ENCODE measurements at regions not wholly inside any gene's neighbourhood (a gene's known extent, or its start where the extent isn't known, plus 50 kb on each side); places are given as distances from the start of the nearest gene placed in this dataset.

GRCh38 chr3:83302091-83302490 lies 1540.6 kb upstream of the GBE1 start:
- H3K4me3 ChIP-seq: no peak overlapping the region
- no peak overlapping the region for H3K27ac ChIP-seq

GRCh38 chr3:83317605-83318004 lies 1556.2 kb upstream of the GBE1 start:
- Histone ChIP-seq H3K4me3 (no peak overlapping the region), H3K27ac (no peak overlapping the region)

DNA sequence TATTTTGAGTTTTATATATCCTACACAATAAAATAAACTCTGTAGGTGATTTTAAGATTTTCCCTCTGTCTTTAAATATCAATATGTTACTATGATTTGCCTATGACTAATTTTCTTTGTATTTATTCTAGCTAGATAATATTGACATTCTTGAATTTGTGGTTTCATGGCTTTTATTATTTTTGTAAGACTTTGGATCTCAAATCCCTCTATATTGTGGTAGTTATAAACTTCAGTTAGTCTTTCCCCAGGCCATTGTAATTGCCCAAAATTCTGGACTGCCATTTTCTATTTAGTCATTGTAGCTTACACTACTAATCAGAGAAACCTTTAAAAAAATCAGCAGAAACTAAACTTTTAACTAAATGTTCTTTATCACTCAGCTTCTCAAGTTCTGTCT lies 1559.3 kb upstream of the GBE1 start:
- H3K27ac ChIP-seq: no peak overlapping the region
- H3K4me3 ChIP-seq: no peak overlapping the region

- Histone ChIP-seq H3K4me3 (no peak overlapping the region), H3K27ac (no peak overlapping the region)
These were observed 1560.0 kb upstream of the GBE1 start for GRCh38 chr3:83321457-83321856.

DNA sequence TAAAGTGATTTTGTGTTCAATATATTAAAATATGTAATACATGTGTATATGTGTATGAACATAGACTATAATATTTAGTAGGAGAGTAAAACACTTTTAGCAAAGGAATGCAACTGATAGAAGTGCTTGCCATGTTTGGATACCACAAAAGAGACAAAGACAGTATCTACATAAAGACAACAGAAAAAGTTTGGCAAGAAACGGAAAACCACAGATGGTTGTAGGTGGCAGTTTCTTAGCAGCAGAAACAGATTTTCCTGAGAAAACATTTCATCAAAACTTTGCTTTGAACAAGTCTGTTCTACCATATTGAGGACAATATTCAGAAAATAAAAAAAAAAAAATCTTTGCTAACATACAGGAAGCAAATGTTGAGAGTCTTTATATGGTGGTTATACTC lies 1560.4 kb upstream of the GBE1 start:
- H3K27ac ChIP-seq: no peak overlapping the region
- no peak overlapping the region for H3K4me3 ChIP-seq

GRCh38 chr3:83354205-83354604 lies 1592.8 kb upstream of the GBE1 start:
- no peak overlapping the region for H3K27ac ChIP-seq
- H3K4me3 ChIP-seq: no peak overlapping the region

GRCh38 chr3:83393276-83393675 lies 1565.5 kb upstream of the CADM2 start:
- Histone ChIP-seq H3K4me3 (no peak overlapping the region), H3K27ac (no peak overlapping the region)

- no peak overlapping the region for H3K27ac ChIP-seq
These were observed 1554.9 kb upstream of the CADM2 start for GRCh38 chr3:83403927-83404326.

DNA sequence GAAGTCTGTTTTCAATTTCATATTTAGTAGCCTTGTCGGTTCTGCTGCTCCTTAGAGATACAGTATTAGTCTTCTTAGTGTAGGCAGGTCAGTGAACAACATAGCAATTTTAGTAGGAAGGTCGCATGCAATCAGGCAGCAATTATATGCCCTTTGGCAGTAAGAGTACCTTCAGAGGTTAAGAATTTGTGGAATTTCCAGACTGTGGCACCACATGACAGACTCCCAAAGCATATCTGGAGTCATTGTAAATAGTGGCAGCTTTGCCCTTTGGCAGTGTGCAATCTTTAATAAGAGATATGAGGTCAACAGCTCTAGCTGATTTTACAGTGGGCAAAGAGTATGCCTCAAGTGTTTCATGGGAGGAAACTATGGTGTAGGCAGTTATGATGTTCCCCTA lies 1532.5 kb upstream of the CADM2 start:
- H3K27ac ChIP-seq: no peak overlapping the region
- no peak overlapping the region for H3K4me3 ChIP-seq

More at GRCh38 chr3:83403927-83404326, 1554.9 kb upstream of the CADM2 start:
- no peak overlapping the region for H3K4me3 ChIP-seq

DNA sequence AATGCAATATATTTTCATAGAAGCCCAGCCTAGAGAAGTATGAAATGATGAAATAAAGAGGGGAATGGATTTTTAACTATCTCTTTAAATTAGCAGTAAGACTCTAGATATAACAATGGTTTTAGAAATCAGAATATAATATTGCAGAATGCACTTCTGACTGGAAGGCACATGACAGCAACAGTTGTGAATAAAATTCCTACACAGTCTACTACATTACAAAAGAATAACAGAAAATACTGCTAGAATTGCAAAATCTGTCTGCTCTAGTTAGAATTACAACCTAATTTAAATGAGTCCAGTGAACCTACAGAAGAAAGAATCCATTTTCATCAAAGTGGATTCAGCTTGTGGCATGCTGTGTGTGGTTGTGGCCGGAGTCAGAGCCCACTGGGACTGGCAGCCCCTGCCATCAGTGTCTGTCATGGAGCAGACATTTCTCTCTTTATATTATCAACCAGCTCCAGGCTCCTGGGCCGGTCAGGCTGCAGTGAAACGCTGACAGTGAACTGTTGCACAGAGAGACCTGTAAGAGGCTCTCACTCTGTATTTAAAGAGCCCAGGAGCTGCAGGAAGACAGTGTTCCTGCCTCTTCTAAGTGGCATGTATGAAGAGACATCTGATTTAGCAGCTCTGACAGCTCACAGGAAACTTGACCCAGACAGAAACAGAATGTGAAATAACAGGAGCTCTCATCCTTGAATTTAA lies 1523.8 kb upstream of the CADM2 start:
- Histone ChIP-seq H3K4me3 (no peak overlapping the region), H3K27ac (no peak overlapping the region)

- no peak overlapping the region for H3K27ac ChIP-seq
These were observed 1520.6 kb upstream of the CADM2 start for GRCh38 chr3:83438188-83438587.

GRCh38 chr3:83453056-83453455 lies 1505.7 kb upstream of the CADM2 start:
- H3K27ac ChIP-seq: no peak overlapping the region

More at GRCh38 chr3:83438188-83438587, 1520.6 kb upstream of the CADM2 start:
- no peak overlapping the region for H3K4me3 ChIP-seq

GRCh38 chr3:83454353-83454752 lies 1504.4 kb upstream of the CADM2 start:
- Histone ChIP-seq H3K4me3 (no peak overlapping the region), H3K27ac (no peak overlapping the region)

More at GRCh38 chr3:83453056-83453455, 1505.7 kb upstream of the CADM2 start:
- no peak overlapping the region for H3K4me3 ChIP-seq

DNA sequence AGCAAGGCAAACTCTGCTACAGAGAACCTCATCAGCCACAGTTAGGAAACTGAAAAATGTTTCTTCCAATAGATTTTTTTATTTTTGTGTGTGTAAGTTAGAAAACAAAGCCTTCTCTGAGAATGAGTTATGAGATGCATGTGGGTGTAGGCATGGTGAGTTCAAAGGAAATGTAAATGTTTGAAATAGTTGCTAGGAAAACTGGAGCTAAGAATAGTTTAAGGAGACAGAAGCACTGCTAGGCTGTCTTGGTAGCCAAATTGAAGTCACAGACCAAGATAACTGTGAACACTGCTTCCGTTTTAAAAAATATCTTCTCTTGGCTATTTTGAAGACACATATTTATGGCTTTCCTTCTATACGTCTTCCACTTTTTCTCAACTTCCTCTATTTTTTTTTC lies 1501.2 kb upstream of the CADM2 start:
- Histone ChIP-seq H3K27ac (no peak overlapping the region), H3K4me3 (no peak overlapping the region)

DNA sequence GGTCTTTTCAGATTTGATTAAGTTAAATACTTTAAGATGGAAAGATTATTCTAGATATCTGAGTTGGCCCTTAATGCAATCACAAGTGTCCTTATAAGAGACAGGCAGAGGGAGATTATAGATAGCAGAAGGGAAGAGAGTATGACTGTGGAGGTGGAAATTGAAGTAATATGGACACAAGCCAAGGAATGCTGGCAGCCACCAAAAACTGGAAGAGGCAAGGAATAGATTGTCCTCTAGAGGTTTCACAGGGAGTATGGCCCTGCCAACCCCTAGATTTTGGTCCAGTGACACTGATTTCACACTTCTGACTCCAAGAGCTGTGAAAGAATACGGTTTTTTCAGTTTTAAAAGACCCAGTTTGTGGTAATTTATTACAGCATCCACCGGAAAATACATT lies 1498.7 kb upstream of the CADM2 start:
- H3K4me3 ChIP-seq: no peak overlapping the region

DNA sequence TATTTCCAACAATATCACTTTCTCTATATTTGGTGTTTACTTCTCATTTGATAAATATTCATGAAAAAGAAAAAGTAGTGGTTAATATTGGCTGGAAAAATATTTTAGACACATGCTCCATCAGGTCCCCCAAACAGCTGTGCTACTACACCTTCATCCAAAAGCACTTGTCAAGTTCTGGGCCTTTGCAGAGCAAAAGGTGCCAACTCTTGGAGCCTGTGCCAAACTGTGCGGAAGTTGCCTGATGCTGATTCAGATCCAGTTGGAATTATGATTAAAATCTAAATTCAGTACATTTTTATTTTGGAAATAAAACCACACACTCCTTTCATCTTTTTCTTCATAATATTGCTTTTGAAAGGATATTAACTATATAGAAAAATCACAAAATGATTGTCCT lies 1497.4 kb upstream of the CADM2 start:
- Histone ChIP-seq H3K27ac (no peak overlapping the region), H3K4me3 (no peak overlapping the region)

More for the DNA sequence above, 1498.7 kb upstream of the CADM2 start:
- no peak overlapping the region for H3K27ac ChIP-seq

GRCh38 chr3:83477563-83477962 lies 1481.2 kb upstream of the CADM2 start:
- H3K27ac ChIP-seq: no peak overlapping the region
- H3K4me3 ChIP-seq: no peak overlapping the region

DNA sequence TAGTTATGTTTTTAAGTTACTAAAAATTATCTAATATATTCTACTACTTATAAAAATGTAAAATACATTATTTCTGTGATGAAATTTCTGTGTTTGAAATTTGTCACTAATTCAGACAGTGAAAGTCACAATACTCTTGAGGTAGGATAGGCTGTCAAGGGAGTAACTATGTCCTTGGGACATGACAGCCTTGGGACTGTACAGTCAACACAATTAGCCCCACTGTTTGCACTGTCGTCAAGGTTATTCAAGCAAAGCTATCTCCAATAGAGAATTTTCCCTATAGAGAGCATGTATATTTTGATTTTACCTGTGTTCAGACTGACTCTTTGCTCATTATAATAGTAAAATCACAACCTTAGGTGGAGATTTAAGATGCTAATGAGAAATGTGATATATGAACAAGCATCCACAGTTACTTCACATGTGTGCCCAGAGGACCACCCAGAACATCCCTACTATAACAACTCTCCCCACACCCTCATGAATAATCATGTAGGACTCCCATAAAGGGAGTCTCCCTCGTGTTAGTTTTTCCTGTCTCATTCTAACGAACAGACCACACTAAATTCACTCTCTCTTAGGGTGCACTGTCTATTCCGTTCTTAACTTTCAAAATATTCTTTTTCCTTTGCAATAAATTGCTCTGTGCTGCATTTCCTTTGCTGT lies 1476.3 kb upstream of the CADM2 start:
- H3K27ac ChIP-seq: no peak overlapping the region

GRCh38 chr3:83496462-83496861 lies 1462.3 kb upstream of the CADM2 start:
- Histone ChIP-seq H3K27ac (no peak overlapping the region), H3K4me3 (no peak overlapping the region)

More for the DNA sequence above, 1476.3 kb upstream of the CADM2 start:
- no peak overlapping the region for H3K4me3 ChIP-seq

- no peak overlapping the region for H3K27ac ChIP-seq
- H3K4me3 ChIP-seq: no peak overlapping the region
These were observed 1460.3 kb upstream of the CADM2 start for GRCh38 chr3:83498361-83499016.

DNA sequence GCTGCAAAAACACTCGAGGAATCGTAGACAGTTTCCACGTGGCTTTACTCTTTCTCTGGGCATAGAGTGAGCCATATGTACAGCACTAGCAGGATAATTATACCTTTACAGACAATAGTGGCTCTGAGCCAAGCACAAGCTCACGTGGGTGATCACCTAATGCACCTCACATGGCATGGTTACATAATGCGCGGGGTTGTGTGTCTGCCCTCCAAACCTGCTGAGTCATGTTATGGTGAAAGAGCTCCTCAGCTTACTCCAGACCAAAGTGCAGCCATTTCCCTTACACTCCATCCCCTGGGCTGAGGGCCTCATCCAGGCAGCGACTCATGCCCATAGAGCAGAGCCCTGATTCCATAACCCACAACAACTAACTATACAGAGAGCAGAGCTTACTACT lies 1458.4 kb upstream of the CADM2 start:
- Histone ChIP-seq H3K4me3 (no peak overlapping the region), H3K27ac (no peak overlapping the region)

Data from skin epidermis (tissue), 12 donors.